Right hindlimb (tissue), 1 donor: ENCODE measurements at regions not wholly inside any gene's neighbourhood (a gene's known extent, or its start where the extent isn't known, plus 50 kb on each side); places are given as distances from the start of the nearest gene placed in this dataset.
"Not testable (repeated sequence)": the region's sequence is repeated elsewhere in the genome, so short reads cannot be mapped to it uniquely, and the experiment has no call there.

ENCODE experiments used
- DNase-seq: peaks from one replicate; pipeline ENCODE4 v3.0.0-alpha.2; 2018

DNA sequence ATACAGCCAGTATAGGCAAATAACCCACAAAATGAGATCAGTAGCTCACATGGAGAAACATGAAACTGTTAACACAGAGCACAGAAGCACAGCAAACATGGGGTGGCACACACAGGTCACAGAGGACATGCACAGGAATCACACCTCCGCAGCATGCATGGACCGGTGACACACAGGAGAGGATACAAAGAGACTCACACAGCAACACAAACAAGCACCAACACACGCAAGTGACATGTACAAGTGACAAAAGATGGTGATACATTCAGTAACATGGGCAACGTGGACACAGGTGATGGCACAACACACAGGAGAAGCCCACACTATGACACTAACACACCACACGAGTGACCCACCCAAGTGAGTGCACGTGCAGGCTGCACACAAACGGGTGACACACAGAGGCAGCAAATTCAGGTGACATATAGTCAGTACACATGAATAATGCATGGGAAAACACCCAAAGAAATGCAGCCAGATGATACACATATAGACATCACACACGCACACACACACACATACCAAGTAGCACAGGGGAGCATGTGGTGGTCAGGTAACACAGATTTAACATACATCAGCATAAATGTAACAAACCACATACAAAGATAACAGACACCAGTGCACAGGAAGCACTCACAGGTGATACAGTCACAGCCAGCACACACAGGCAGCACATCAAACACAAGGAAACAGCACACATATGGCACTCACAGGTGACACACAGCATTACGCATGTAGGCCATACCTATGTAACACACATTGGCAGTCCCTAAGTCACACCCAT, 216.0 kb upstream of the SFSWAP start:
- peak; percentile 5 for DNase-seq

DNA sequence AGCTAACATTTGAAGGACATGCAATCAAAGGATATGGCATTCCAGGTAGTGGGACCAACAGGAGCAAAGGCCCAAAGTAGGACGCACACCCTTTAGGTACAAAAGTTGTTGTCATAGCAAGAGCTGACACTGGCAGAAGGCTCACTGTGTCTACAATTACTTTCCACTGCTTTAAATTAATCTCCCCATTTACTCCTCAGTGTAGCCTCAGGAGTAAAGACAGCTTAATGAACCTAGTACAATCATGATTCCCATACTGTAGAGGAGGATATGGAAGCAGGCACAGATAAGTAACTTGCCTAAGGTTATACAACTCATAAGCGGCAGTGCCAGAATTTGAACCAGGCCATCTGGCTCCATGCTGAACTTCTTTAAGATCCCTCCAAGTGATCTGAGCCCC, 212.9 kb upstream of the SFSWAP start:
- DNase-seq: no peak

GRCh38 chr12:131499160-131499863, 211.6 kb upstream of the SFSWAP start:
- no peak for DNase-seq

GRCh38 chr12:131499864-131500190, 211.1 kb upstream of the SFSWAP start:
- DNase-seq: no peak

DNA sequence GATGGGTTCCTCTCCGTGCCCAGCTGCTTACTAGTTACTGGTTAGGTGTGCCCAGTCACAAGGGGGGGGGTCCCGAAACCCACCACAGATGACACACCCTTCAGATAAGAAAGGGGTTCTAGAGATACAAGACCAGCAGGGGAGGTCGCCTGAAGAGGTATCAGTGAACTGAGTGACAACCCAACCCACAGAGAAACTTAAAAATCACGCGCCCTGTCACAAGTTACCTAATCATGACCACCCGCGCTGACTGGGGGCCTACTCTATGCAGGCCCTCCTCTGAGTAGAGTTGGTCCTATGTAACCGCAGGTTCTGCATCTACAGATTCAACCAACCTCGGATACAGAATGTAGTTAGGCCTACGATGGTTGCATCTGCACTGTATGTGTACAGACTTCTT, 210.3 kb upstream of the SFSWAP start:
- DNase-seq: no peak

DNA sequence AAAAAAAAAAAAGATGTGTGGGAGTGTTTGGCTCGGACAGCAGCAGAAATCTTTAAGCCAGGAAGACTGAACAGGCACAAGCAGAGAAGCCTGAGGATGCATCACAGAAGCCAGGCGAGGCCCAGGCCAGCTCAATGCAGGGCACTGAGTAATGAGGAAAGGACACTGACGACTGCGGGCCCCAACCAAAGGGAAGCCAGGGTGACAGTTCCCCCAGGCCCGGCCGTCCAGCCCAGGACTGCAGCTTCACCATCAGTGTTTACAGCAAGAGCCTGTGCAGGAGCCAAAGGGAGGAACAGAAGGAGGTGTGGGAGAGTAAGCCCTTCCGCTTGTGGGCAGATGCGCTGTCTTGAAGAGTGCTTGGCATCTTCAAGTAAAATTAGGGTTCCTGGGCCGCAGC, 205.3 kb upstream of the SFSWAP start:
- no peak for DNase-seq

- DNase-seq: no peak
Measured at GRCh38 chr12:131506426-131506825, 204.5 kb upstream of the SFSWAP start.

- DNase-seq: no peak
Measured at GRCh38 chr12:131507094-131507493, 203.8 kb upstream of the SFSWAP start.

- no peak for DNase-seq
Measured at GRCh38 chr12:131507881-131508280, 203.0 kb upstream of the SFSWAP start.

- DNase-seq: no peak
Measured at GRCh38 chr12:131509701-131510100, 201.2 kb upstream of the SFSWAP start.

GRCh38 chr12:131510431-131510830, 200.5 kb upstream of the SFSWAP start:
- DNase-seq: no peak

- DNase-seq: no peak
Measured at GRCh38 chr12:131511391-131511802, 199.5 kb upstream of the SFSWAP start.

GRCh38 chr12:131511803-131512561, 198.9 kb upstream of the SFSWAP start:
- no peak for DNase-seq

GRCh38 chr12:131513606-131514005, 197.3 kb upstream of the SFSWAP start:
- no peak for DNase-seq

DNA sequence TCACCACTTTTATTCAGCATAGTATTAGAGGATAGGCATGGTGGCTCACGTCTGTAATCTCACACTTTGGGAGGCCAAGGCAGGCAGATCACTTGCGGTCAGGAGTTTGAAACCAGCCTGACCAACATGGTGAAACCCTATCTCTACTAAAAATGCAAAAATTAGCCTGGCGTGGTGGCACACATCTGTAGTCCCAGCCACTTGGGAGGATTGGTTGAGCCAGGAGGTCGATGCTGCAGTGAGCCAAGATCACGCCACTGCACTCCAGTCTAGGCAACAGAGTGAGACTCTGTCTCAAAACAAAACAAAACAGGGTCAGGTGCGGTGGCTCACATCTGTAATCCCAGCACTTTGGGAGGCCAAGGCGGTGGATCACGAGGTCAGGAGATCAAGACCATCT, 190.3 kb upstream of the SFSWAP start:
- DNase-seq: not testable (repeated sequence)

DNA sequence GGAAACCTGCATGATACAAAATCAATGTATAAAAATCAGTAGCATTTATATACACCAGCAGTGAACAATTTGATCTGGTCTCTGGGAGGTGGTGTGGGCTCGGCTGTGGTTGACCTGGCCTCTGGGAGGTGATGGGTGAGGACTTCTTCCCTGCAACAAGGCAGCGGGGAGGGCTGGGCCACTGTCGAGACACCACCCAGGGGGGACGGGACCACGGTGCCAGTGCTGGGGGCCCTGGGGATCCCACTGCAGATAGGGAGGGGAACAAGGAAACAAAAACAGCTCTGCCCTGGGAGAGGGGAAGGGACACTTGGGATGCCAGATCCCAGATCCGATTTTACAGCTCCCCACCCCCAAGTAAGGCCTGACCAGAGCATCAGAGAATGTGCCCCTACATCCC, 189.6 kb upstream of the SFSWAP start:
- no peak for DNase-seq

- no peak for DNase-seq
Measured at GRCh38 chr12:131525795-131526508, 184.9 kb upstream of the SFSWAP start.

GRCh38 chr12:131527092-131527491, 183.8 kb upstream of the SFSWAP start:
- DNase-seq: no peak

- DNase-seq: no peak
Measured at GRCh38 chr12:131527736-131528135, 183.2 kb upstream of the SFSWAP start.

DNA sequence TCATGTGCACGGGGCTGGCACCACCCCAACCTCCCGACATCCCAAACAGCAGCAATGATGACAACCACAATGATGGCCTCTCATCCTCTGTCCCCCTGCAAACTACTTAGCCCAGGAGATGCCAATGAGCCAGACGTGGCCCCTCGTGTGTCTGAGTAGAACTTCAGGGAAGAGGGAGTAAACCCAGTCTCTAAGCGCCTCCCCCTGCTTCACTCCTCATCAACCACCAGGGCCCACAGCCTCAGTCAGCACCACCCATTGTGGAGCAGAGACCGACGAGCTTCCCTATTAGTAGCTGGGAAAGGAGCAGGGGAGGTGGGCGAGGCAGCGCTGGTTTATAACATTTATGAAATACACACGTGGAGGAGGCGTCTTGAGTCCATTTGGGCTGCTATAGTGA, 182.7 kb upstream of the SFSWAP start:
- no peak for DNase-seq

GRCh38 chr12:131528667-131529066, 182.2 kb upstream of the SFSWAP start:
- no peak for DNase-seq

- DNase-seq: no peak
Measured at GRCh38 chr12:131529196-131530040, 181.5 kb upstream of the SFSWAP start.

GRCh38 chr12:131530041-131530332, 180.9 kb upstream of the SFSWAP start:
- DNase-seq: no peak
